Activated CD4-positive, CD25-positive, alpha-beta regulatory T cell (primary cell): ENCODE measurements at regions not wholly inside any gene's neighbourhood (a gene's known extent, or its start where the extent isn't known, plus 50 kb on each side); places are given as distances from the start of the nearest gene placed in this dataset.

Experiments
- DNase-seq, 4 experiments: peaks; one replicate each; lab custom pipeline; 2025; lab: John Stamatoyannopoulos, UW

GRCh38 chr7:41795276-41795833, 92.5 kb upstream of the INHBA start:
- no peak for DNase-seq

GRCh38 chr7:41793556-41793955, 90.7 kb upstream of the INHBA start:
- no peak for DNase-seq

GRCh38 chr7:41792120-41792519, 89.2 kb upstream of the INHBA start:
- no peak for DNase-seq

- DNase-seq = no peak
Observed at GRCh38 chr7:41788556-41788955, 85.7 kb upstream of the INHBA start.

- DNase-seq = no peak
Observed at GRCh38 chr7:41787651-41788350, 84.9 kb upstream of the INHBA start.

- DNase-seq = no peak
Observed at GRCh38 chr7:41786944-41787343, 84.1 kb upstream of the INHBA start.

- DNase-seq = no peak
Observed at GRCh38 chr7:41786404-41786803, 83.5 kb upstream of the INHBA start.

GRCh38 chr7:41785840-41786239, 83.0 kb upstream of the INHBA start:
- no peak for DNase-seq

GRCh38 chr7:41785265-41785664, 82.4 kb upstream of the INHBA start:
- no peak for DNase-seq

GRCh38 chr7:41779918-41780317, 77.0 kb upstream of the INHBA start:
- no peak for DNase-seq

- DNase-seq = no peak
Observed at GRCh38 chr7:41777894-41778596, 75.2 kb upstream of the INHBA start.

- DNase-seq = no peak
Observed at GRCh38 chr7:41774966-41775365, 72.1 kb upstream of the INHBA start.

- no peak for DNase-seq
Observed at GRCh38 chr7:41773756-41774155, 70.9 kb upstream of the INHBA start.

GRCh38 chr7:41771717-41772116, 68.8 kb upstream of the INHBA start:
- no peak for DNase-seq

GRCh38 chr7:41769162-41769561, 66.3 kb upstream of the INHBA start:
- no peak for DNase-seq

- no peak for DNase-seq
Observed at GRCh38 chr7:41763626-41764025, 60.7 kb upstream of the INHBA start.

GRCh38 chr7:41762641-41763040, 59.8 kb upstream of the INHBA start:
- DNase-seq = no peak

- no peak for DNase-seq
Observed at GRCh38 chr7:41760293-41760692, 57.4 kb upstream of the INHBA start.

- DNase-seq = no peak
Observed at GRCh38 chr7:41758321-41758720, 55.4 kb upstream of the INHBA start.

- DNase-seq = no peak
Observed at GRCh38 chr7:41756650-41757182, 53.8 kb upstream of the INHBA start.

- DNase-seq = no peak
Observed at GRCh38 chr7:41755096-41755495, 52.2 kb upstream of the INHBA start.

GRCh38 chr7:41754046-41754445, 51.2 kb upstream of the INHBA start:
- DNase-seq = no peak
